HUES48 (cell line): ENCODE measurements at regions not wholly inside any gene's neighbourhood (a gene's known extent, or its start where the extent isn't known, plus 50 kb on each side); places are given as distances from the start of the nearest gene placed in this dataset.
"Not testable (repeated sequence)": the region's sequence is repeated elsewhere in the genome, so short reads cannot be mapped to it uniquely, and the experiment has no call there.

Source experiments
- H3K27ac ChIP-seq: one replicate; pipeline ENCODE4 v1.7.0; 2013; ENCODE audit warnings: low read depth, low read length, inconsistent platforms
- H3K27me3 ChIP-seq: 2 replicates; pipeline ENCODE4 v1.6.1; 2013; ENCODE audit warnings: mild to moderate bottlenecking, low read length; ENCODE audit not compliant: control insufficient read depth, insufficient read depth
- H3K36me3 ChIP-seq: 2 replicates; pipeline ENCODE4 v1.6.1; 2013; ENCODE audit warnings: low read length; ENCODE audit not compliant: control insufficient read depth, insufficient read depth
- H3K4me1 ChIP-seq: 2 replicates; pipeline ENCODE4 v1.6.1; 2013; ENCODE audit warnings: mild to moderate bottlenecking, low read length; ENCODE audit not compliant: control insufficient read depth, insufficient read depth
- H3K4me3 ChIP-seq: 2 replicates; pipeline ENCODE4 v1.5.1; 2013; ENCODE audit warnings: mild to moderate bottlenecking, low read depth, low read length
- H3K9ac ChIP-seq: 2 replicates; pipeline ENCODE4 v1.6.1; 2013; ENCODE audit warnings: mild to moderate bottlenecking, low read depth, low read length, moderate library complexity
- H3K9me3 ChIP-seq: 2 replicates; pipeline ENCODE4 v1.6.1; 2013; ENCODE audit warnings: low read length; ENCODE audit not compliant: control insufficient read depth, insufficient read depth

DNA sequence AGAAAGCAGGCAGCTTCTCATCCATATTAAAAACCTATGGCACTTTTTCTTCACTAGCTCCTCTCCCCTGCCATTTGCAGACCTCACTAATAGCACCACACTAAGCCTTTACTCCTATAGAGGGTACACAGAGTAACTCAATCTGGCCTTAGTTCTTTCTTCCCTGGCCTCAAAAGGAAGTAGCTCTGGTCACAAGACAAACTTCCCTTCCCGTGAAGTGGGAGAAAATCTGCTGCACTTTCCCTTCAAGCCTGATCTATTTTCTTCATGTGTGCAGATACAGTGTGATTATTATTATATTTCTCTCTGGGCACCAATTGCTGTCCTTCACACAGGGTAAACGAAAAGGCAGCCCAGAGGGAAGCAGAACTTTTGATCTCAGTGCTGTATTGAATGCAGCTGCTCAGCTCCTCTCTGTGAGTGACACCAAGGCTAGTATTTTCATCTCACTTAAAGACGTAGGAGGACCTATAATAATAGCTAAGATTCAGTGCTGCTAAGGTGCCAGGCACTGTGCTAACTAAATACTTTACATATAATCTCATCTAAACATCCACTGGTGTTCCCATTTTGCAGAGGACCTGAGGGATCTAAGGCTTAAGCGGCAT, 61.9 kb upstream of the RASGRP1 start:
- Histone ChIP-seq H3K9me3 (no peaks in the 10 kb centered on the region), H3K27ac (no peak overlapping the region), H3K36me3 (no peaks in the 10 kb centered on the region), H3K4me1 (no peaks in the 10 kb centered on the region), H3K27me3 (no peaks in the 10 kb centered on the region), H3K4me3 (no peak overlapping the region), H3K9ac (no peak overlapping the region)

DNA sequence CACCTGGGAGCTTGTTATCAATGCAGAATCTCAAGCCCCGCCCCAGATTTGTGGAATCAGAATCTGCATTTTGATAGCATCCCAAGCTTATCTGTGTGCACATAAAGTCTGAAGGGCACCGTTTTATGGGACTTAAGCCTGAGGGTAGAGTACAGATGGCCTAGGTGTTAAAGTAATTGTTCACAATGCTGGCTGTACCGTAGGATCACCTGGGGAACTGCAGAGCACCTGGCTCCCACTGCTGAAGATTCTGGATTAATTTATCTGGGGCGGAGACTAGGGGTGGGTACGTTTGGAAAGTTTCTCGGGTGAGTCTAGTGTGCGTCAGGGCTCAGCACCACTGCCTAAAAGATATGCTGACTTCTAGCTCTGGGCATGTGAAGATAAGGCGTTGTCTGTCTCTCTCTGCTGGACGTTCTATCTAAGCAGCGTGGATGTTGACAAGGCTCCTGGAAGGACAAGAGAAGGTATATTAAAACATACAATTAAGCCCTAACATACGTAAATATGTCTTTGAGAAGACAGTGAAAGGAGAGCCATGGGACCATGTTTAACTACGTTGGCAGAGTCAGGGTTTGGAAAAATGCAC, 63.2 kb upstream of the RASGRP1 start:
- Histone ChIP-seq H3K27ac (no peak overlapping the region), H3K4me3 (no peak overlapping the region), H3K27me3 (no peaks in the 10 kb centered on the region), H3K4me1 (no peaks in the 10 kb centered on the region), H3K9me3 (no peaks in the 10 kb centered on the region), H3K9ac (no peak overlapping the region), H3K36me3 (no peaks in the 10 kb centered on the region)

DNA sequence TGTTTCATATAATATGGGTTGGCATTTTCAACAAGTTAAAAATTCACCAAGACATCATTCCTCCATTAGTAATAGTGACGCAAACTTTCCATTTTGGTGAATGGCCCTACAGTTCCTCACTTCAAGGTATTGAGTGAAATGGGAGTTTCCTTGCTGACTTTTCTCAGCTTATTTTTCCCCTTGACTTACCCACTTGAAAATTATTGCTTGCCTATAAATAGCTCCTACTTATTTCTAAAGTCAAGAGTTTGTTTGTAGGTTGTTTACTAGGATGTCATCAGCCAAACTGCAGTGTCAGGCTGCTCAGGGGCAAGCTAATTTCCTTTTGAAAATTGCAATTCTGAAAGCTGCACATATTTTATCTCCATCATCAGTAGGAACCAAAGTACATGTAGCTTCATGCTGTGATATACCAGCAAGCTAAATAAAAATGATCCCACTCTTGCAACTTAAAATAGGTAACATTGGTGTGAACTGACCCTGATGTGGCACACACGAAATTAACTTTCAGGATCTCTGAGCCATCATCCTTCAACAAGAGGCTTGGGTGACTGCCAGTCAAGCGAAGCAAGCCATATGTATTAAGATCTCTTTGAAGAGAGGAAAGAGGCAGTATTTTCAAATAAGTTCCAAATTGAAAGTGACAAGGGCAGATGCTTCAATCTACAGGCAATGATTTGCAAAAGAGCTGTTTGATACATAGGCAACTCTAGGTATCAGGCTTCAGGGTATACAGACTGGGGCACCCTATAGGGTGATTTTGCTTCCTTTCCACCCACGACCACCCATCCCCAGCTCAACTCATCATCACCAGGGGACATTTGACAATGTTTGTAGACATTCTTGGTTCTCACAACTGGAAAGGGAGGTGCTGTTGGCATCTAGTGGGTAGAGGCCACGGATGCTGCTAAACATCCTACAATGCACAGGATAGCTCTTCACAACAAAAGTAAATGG, 66.8 kb upstream of the RASGRP1 start:
- Histone ChIP-seq H3K9me3 (no peaks in the 10 kb centered on the region), H3K27me3 (no peaks in the 10 kb centered on the region), H3K36me3 (no peaks in the 10 kb centered on the region), H3K4me1 (no peaks in the 10 kb centered on the region), H3K9ac (no peak overlapping the region), H3K27ac (no peak overlapping the region), H3K4me3 (no peak overlapping the region)

DNA sequence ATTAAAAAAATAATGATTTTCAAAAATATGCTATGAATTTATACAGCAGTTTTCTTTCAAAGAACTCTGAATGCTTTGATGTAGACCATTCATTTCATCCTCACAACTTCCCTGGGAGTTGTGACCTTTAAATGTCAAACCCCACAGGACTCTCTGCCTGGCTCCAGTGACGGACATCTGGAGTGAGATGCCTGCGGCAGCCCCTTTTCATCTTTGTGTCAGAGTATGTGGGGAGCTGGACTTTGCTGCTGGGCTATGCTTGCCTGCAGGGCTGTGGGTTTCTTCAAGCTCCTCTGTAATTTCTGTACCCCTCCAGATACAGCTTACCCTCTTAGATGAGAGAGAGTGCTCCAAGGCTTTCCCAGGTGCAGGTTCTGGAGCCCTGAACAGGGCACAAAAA, 70.6 kb upstream of the RASGRP1 start:
- H3K4me3 ChIP-seq: no peak overlapping the region
- H3K27me3 ChIP-seq: no peaks in the 10 kb centered on the region
- no peaks in the 10 kb centered on the region for H3K4me1 ChIP-seq
- H3K9me3 ChIP-seq: no peaks in the 10 kb centered on the region
- H3K36me3 ChIP-seq: no peaks in the 10 kb centered on the region
- no peak overlapping the region for H3K27ac ChIP-seq
- H3K9ac ChIP-seq: no peak overlapping the region

DNA sequence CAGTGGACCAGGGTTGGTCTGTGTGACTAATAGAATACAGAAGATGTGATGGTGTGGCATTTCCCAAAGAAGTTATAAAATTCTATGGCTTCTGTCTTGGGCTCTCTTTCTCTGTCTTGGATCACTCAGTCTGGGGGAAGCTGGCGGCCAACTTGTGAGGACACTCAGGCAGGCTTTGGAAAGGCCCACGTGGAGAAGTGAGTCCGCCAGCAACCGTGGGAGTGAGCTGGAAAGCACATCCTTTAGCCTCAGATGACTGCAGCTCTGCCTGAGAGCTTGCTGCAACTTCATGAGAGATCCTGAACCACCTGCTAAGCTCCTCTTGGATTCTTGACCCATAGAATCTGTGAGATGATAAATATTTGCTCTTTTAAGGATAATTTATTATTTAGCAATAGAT, 72.0 kb upstream of the RASGRP1 start:
- H3K4me3 ChIP-seq: no peak overlapping the region
- H3K27ac ChIP-seq: no peak overlapping the region
- H3K4me1 ChIP-seq: no peaks in the 10 kb centered on the region

DNA sequence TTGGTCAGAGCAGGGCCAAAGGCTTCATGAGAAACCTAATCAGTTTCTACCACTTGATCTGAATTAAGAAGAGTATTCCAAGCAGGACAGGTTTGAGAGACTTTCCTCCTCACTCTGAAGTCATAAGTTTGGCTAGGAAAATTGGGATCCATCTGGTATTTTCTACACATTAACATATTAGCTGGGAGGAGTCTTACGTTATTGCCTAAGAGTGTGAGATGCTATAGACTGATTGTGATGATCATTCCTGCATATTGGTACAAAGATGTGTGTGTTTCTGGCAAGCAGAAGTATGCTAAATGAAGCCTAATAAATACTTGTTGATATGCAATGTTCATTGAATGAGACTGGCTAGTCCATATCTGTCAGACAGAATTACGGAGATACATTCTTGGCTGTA, 73.5 kb upstream of the RASGRP1 start:
- Histone ChIP-seq H3K9ac (no peak overlapping the region), H3K4me3 (no peak overlapping the region), H3K36me3 (no peaks in the 10 kb centered on the region), H3K27me3 (peaks cover 9% of the 10 kb centered on the region; the same call in 1 of the 2 replicates), H3K4me1 (no peaks in the 10 kb centered on the region), H3K27ac (no peak overlapping the region), H3K9me3 (no peaks in the 10 kb centered on the region)

More for the DNA sequence above, 72.0 kb upstream of the RASGRP1 start:
- Histone ChIP-seq H3K36me3 (no peaks in the 10 kb centered on the region), H3K9ac (no peak overlapping the region), H3K27me3 (peaks cover 4% of the 10 kb centered on the region; the same call in 1 of the 2 replicates), H3K9me3 (no peaks in the 10 kb centered on the region)

DNA sequence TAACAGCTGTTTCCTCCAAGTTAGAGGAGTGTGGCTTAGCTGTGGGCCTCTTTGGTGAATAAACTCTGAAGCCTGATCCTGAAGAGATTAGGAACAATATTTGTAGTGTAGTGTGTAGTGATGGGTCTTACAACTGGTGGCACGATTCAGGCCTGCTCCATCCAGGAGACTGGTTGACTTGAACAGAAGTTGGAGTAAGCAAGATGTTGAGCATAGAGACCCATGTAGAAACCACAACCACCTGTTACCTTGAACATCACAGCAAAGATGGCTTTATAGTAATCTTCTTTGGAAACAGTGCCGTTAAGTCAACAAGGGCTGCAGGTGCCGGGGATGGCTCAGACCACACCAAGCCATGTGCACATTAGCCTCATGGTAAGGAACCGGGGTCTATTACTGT, 74.2 kb upstream of the RASGRP1 start:
- no peaks in the 10 kb centered on the region for H3K36me3 ChIP-seq
- H3K9me3 ChIP-seq: no peaks in the 10 kb centered on the region
- no peaks in the 10 kb centered on the region for H3K4me1 ChIP-seq
- peaks cover 9% of the 10 kb centered on the region; the same call in 1 of the 2 replicates for H3K27me3 ChIP-seq
- H3K4me3 ChIP-seq: no peak overlapping the region
- no peak overlapping the region for H3K27ac ChIP-seq
- no peak overlapping the region for H3K9ac ChIP-seq

DNA sequence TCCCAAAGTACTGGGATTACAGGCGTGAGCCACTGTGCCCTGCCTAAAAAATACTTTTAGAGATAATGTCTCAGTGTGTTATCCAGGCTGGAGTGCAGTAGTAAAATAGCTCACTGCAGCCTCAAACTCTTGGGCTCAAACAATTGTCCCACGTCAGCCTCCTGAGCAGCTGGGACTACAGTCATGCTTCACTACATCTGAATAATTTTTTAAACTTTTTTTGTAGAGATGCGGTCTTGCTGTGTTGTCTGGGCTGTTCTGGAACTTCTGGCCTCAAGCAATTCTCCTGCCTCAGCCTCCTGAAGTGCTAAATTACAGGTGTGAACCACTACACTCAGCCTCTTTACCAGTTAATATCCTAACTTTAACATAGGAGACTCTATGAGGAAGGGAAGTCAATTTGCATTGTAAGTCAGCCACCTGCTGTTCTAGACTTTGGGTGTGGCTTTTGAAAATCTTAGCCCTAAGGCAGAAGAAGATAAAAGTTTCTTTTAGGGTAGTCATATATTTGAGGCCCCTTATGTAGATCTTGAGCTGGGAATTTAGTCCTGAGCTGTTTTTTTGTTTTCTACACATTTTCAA, 78.2 kb upstream of the RASGRP1 start:
- H3K36me3 ChIP-seq: no peaks in the 10 kb centered on the region
- H3K4me3 ChIP-seq: no peak overlapping the region
- H3K9me3 ChIP-seq: no peaks in the 10 kb centered on the region
- H3K27me3 ChIP-seq: peaks cover 9% of the 10 kb centered on the region; the same call in 1 of the 2 replicates
- no peaks in the 10 kb centered on the region for H3K4me1 ChIP-seq
- H3K9ac ChIP-seq: no peak overlapping the region
- no peak overlapping the region for H3K27ac ChIP-seq

DNA sequence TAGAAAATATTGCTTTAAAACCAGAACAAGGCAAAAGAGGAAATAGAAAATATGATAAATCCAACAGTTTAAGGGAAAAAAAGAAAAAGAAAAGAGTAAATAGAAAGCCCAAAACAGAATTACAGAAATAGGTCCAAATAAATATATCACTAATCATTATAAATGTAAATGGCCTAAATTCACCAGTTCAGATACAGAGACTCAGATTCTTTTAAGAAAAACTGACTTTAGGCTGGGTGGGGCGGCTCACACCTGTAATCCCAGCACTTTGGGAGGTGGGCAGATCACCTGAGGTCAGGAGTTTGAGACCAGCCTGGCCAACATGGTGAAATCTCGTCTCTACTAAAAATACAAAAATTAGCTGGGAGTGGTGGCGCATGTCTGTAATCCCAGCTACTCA, 79.7 kb upstream of the RASGRP1 start:
- not testable (repeated sequence) for H3K36me3 ChIP-seq, H3K27ac ChIP-seq, H3K4me3 ChIP-seq, H3K9ac ChIP-seq, H3K4me1 ChIP-seq, H3K9me3 ChIP-seq, H3K27me3 ChIP-seq

DNA sequence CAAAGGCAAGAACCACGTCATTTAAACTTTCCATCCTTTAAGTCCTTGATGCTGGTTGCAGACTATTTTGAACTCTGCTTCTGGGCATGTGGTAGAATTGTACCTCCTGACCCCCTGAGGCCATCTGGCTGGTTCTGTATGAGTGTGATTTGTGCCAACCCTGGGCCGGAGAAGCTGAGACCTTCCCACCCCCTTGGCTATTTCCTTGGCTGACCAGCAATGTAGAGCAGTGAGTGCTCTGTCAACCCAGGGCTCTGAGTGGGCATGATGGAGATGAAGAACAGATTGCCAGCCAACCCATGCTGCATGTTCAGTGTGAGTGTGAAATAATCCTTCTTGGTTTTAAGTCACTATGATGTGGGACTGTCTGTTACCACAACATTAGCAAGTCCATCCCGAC, 82.1 kb upstream of the RASGRP1 start:
- Histone ChIP-seq H3K27ac (no peak overlapping the region), H3K27me3 (peaks cover 4% of the 10 kb centered on the region; the same call in 1 of the 2 replicates), H3K36me3 (no peaks in the 10 kb centered on the region), H3K4me3 (no peak overlapping the region), H3K4me1 (no peaks in the 10 kb centered on the region), H3K9ac (no peak overlapping the region), H3K9me3 (no peaks in the 10 kb centered on the region)

DNA sequence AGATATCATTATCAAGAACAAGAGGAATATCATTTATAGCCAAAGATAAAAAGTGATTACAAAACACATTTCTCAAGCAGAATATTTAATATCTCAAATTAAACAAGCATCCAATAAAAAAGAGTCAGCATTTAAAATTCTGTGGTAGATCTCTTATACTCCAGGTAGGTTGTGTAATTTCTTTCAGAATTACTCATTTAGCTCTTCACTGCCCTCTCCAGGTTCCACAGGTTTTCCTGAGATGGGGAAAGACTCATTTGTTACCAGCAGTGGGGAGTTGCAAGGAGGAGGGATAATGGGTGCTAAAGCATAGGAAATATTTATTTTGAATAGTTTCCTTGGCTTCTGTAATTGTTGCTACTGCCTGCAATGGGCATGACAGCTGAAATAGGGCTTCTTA, 83.1 kb upstream of the RASGRP1 start:
- no peaks in the 10 kb centered on the region for H3K9me3 ChIP-seq
- no peak overlapping the region for H3K27ac ChIP-seq
- H3K4me3 ChIP-seq: no peak overlapping the region
- no peaks in the 10 kb centered on the region; the same call in 1 of the 2 replicates for H3K27me3 ChIP-seq
- no peaks in the 10 kb centered on the region for H3K4me1 ChIP-seq
- no peaks in the 10 kb centered on the region for H3K36me3 ChIP-seq
- H3K9ac ChIP-seq: no peak overlapping the region
